NCI-H524 treated with DMSO at 0.1 percent for 48 hours (cell line): ENCODE measurements at regions not wholly inside any gene's neighbourhood (a gene's known extent, or its start where the extent isn't known, plus 50 kb on each side); places are given as distances from the start of the nearest gene placed in this dataset.
"Not testable (repeated sequence)": the region's sequence is repeated elsewhere in the genome, so short reads cannot be mapped to it uniquely, and the experiment has no call there.

Source experiments
- DNase-seq: peaks from one replicate; lab custom pipeline; 2025; lab: John Stamatoyannopoulos, UW

- no peak for DNase-seq
Observed at GRCh38 chr5:24264547-24264946, 380.2 kb downstream of the CDH10 start.

GRCh38 chr5:24265306-24265705, 379.5 kb downstream of the CDH10 start:
- no peak for DNase-seq

GRCh38 chr5:24268482-24269056, 376.2 kb downstream of the CDH10 start:
- DNase-seq = no peak

GRCh38 chr5:24271702-24272118, 373.1 kb downstream of the CDH10 start:
- DNase-seq = not testable (repeated sequence)

- no peak for DNase-seq
Observed at GRCh38 chr5:24272741-24273140, 372.0 kb downstream of the CDH10 start.

- DNase-seq = no peak
Observed at GRCh38 chr5:24280215-24280614, 364.6 kb downstream of the CDH10 start.

- DNase-seq = no peak
Observed at GRCh38 chr5:24281818-24282217, 363.0 kb downstream of the CDH10 start.

GRCh38 chr5:24289582-24290335, 355.0 kb downstream of the CDH10 start:
- DNase-seq = no peak

- no peak for DNase-seq
Observed at GRCh38 chr5:24290536-24290935, 354.2 kb downstream of the CDH10 start.

GRCh38 chr5:24291916-24292315, 352.9 kb downstream of the CDH10 start:
- no peak for DNase-seq

GRCh38 chr5:24294333-24294732, 350.4 kb downstream of the CDH10 start:
- no peak for DNase-seq

GRCh38 chr5:24314106-24314505, 330.7 kb downstream of the CDH10 start:
- no peak for DNase-seq

GRCh38 chr5:24320643-24321042, 324.1 kb downstream of the CDH10 start:
- no peak for DNase-seq

- no peak for DNase-seq
Observed at GRCh38 chr5:24325306-24325832, 319.4 kb downstream of the CDH10 start.

- no peak for DNase-seq
Observed at GRCh38 chr5:24331531-24331930, 313.2 kb downstream of the CDH10 start.

- DNase-seq = no peak
Observed at GRCh38 chr5:24347158-24347557, 297.6 kb downstream of the CDH10 start.

GRCh38 chr5:24351285-24351684, 293.5 kb downstream of the CDH10 start:
- DNase-seq = no peak

GRCh38 chr5:24353016-24353415, 291.8 kb downstream of the CDH10 start:
- DNase-seq = no peak

GRCh38 chr5:24353611-24354010, 291.2 kb downstream of the CDH10 start:
- no peak for DNase-seq

- DNase-seq = no peak
Observed at GRCh38 chr5:24363789-24364481, 280.8 kb downstream of the CDH10 start.

- DNase-seq = no peak
Observed at GRCh38 chr5:24364711-24365110, 280.1 kb downstream of the CDH10 start.

GRCh38 chr5:24365406-24365805, 279.4 kb downstream of the CDH10 start:
- no peak for DNase-seq

- no peak for DNase-seq
Observed at GRCh38 chr5:24367216-24367615, 277.6 kb downstream of the CDH10 start.
